ENCODE measurements at regions not wholly inside any gene's neighbourhood (a gene's known extent, or its start where the extent isn't known, plus 50 kb on each side); places are given as distances from the start of the nearest gene placed in this dataset.

DNA sequence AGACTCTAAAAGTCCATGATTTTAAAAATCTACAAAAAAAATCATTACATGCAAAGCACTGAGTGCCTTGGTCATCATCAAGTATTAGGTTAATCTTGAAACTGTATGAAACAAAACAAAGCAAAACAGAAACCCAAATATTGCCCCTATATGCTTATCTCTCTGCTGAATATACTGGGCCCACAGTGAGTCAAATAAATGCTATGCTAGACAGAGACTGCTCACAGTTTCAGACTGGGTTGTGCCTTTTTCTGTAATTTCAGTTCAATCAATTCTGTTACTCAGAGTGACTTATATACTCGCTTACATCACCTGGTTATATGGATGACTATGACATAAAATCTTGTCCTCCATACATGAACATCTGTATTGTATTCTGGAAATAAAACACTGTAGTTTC lies 257.1 kb upstream of the ACTRT1 start:
- DNase-seq (ENCODE audit: low read depth) = no peak

DNA sequence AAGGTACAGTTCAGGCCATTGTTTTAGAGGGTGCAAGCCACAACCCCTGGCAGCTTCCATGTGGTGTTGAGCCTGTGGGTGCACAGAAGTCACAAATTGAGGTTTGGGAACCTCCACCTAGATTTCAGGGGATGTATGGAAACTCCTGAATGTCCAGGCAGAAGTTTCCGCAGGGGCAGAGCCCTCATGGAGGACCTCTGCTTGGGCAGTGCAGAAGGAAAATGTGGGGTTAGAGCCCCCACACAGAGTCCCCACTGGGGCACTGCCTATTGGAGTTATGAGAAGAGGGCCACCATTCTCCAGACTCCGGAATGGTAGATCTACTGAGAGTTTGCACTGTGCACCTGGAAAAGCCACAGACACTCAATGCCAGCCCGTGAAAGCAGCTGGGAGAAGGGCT lies 242.0 kb upstream of the ACTRT1 start:
- DNase-seq (ENCODE audit: low read depth) = no peak

- no peak for DNase-seq (ENCODE audit: low read depth)
Observed at GRCh38 chrX:128287693-128288092, 235.5 kb upstream of the ACTRT1 start.

DNA sequence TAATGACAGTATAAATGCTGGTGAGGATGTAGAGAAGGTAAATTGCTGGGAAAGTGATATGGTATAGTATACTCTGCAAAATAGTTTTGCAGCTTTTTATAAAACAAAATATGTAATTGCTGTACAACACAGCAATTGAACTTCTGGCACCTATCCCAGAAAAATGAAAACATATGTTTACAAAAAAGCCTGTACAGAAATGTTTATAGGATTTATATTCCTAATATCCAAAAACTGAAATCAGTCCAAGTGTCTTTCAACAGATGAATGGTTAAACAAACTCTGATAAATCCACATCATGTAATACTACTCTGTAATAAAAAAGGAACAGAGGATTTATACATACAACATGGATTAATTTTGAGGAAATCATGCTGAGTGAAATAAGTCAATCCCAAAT lies 198.4 kb upstream of the ACTRT1 start:
- no peak for DNase-seq (ENCODE audit: low read depth)

GRCh38 chrX:128216364-128216763 lies 164.2 kb upstream of the ACTRT1 start:
- no peak for DNase-seq (ENCODE audit: low read depth)

DNA sequence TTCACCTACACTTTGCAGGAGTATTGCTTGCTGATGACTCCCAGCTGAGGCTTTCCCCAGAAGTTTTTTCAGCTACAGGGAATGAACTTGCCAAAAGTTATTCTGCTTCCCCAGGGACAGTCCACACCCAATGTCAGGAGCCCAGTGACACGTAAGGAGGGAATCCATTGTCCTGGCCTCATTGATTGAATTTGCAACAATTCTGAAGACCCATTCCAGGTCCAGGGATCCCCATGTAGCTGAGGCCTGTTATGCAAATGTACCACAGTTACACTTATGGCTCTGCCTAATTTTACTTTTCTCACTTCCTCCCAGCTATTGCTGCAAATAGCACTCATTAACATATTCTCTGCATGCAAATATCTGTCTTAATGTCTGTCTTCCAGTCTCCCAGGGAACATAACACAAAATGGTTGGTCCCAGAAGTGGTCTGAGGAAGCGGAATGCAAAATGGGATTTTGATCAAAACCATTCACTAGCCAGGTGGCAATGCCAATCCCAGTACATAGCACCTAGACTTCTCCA lies 113.7 kb upstream of the ACTRT1 start:
- no peak for DNase-seq (ENCODE audit: low read depth)

- DNase-seq (ENCODE audit: low read depth) = no peak
Observed at GRCh38 chrX:128156204-128156603, 104.0 kb upstream of the ACTRT1 start.

GRCh38 chrX:128142745-128143144 lies 90.5 kb upstream of the ACTRT1 start:
- no peak for DNase-seq (ENCODE audit: low read depth)

GRCh38 chrX:128106630-128107029 lies 54.4 kb upstream of the ACTRT1 start:
- no peak for DNase-seq (ENCODE audit: low read depth)

GRCh38 chrX:128105659-128106058 lies 53.5 kb upstream of the ACTRT1 start:
- DNase-seq (ENCODE audit: low read depth) = no peak

All from EH (cell line).